GM12874 (cell line): ENCODE measurements at regions not wholly inside any gene's neighbourhood (a gene's known extent, or its start where the extent isn't known, plus 50 kb on each side); places are given as distances from the start of the nearest gene placed in this dataset.

Experiments used
- CTCF ChIP-seq: IDR thresholded peaks from 2 replicates; pipeline ENCODE4 v1.5.1; 2011; ENCODE audit warnings: low read depth, mild to moderate bottlenecking, control low read depth, low read length, moderate library complexity; ENCODE audit not compliant: insufficient read depth

- no peak for TF ChIP-seq CTCF
Measured at GRCh38 chr2:133768658-133769435, 200.6 kb upstream of the NCKAP5 start.

GRCh38 chr2:133773854-133774653 is 205.8 kb upstream of the NCKAP5 start:
- TF ChIP-seq CTCF: no peak

- TF ChIP-seq CTCF: no peak
Measured at GRCh38 chr2:133774654-133775015, 206.4 kb upstream of the NCKAP5 start.

GRCh38 chr2:133776936-133777573 is 208.8 kb upstream of the NCKAP5 start:
- TF ChIP-seq CTCF: no peak

GRCh38 chr2:133777574-133777960 is 209.3 kb upstream of the NCKAP5 start:
- TF ChIP-seq CTCF: no peak

- peak; percentile 60 for TF ChIP-seq CTCF
Measured at GRCh38 chr2:133780099-133780996, 212.1 kb upstream of the NCKAP5 start.

GRCh38 chr2:133780997-133781513 is 212.8 kb upstream of the NCKAP5 start:
- no peak for TF ChIP-seq CTCF
